GM23248 (cell line): ENCODE measurements at regions not wholly inside any gene's neighbourhood (a gene's known extent, or its start where the extent isn't known, plus 50 kb on each side); places are given as distances from the start of the nearest gene placed in this dataset.

Source experiments
- DNase-seq: peaks from one replicate; pipeline ENCODE4 v3.0.0-alpha.2; 2015
- H2AFZ ChIP-seq: fragments of 200-600 bp; sonication (generic); 2 replicates; pipeline ENCODE4 v1.6.1; 2016; ENCODE audit warnings: antibody characterized with exemption
- H3F3A ChIP-seq: fragments of 200-600 bp; sonication (generic); 2 replicates; pipeline ENCODE4 v1.6.1; 2016; ENCODE audit warnings: mild to moderate bottlenecking, antibody characterized with exemption, mixed run types; ENCODE audit not compliant: insufficient read depth
- H3K27ac ChIP-seq: fragments of 200-600 bp; sonication (generic); 2 replicates; pipeline ENCODE4 v1.5.1; 2016; ENCODE audit warnings: mild to moderate bottlenecking
- H3K27me3 ChIP-seq: fragments of 200-600 bp; sonication (generic); replicated peaks from 2 replicates; pipeline ENCODE4 v1.6.1; 2016; ENCODE audit warnings: mild to moderate bottlenecking; ENCODE audit not compliant: insufficient read depth
- H3K36me3 ChIP-seq: fragments of 200-600 bp; sonication (generic); 2 replicates; pipeline ENCODE4 v1.6.1; 2016; ENCODE audit warnings: low read depth, mild to moderate bottlenecking
- H3K4me1 ChIP-seq: fragments of 200-600 bp; sonication (generic); 2 replicates; pipeline ENCODE4 v1.6.1; 2016; ENCODE audit warnings: mild to moderate bottlenecking; ENCODE audit not compliant: insufficient read depth
- H3K4me2 ChIP-seq: fragments of 200-600 bp; sonication (generic); one replicate; pipeline ENCODE4 v1.6.1; 2016; ENCODE audit warnings: mild to moderate bottlenecking; ENCODE audit not compliant: unreplicated experiment
- H3K4me3 ChIP-seq: fragments of 200-600 bp; sonication (generic); 2 replicates; pipeline ENCODE4 v1.5.1; 2016; ENCODE audit warnings: mild to moderate bottlenecking
- H3K79me2 ChIP-seq: fragments of 200-600 bp; sonication (generic); 2 replicates; pipeline ENCODE4 v1.6.1; 2016; ENCODE audit warnings: mild to moderate bottlenecking; ENCODE audit not compliant: insufficient read depth
- H3K9ac ChIP-seq: fragments of 200-600 bp; sonication (generic); 2 replicates; pipeline ENCODE4 v1.6.1; 2016; ENCODE audit warnings: mild to moderate bottlenecking
- H3K9me2 ChIP-seq: fragments of 200-600 bp; sonication (generic); 2 replicates; pipeline ENCODE4 v1.6.1; 2016; ENCODE audit warnings: mixed run types, mild to moderate bottlenecking, moderate library complexity; ENCODE audit not compliant: insufficient read depth
- H3K9me3 ChIP-seq: fragments of 200-600 bp; sonication (generic); one replicate; pipeline ENCODE4 v1.6.1; 2017; ENCODE audit warnings: low read depth
- H4K20me1 ChIP-seq: fragments of 200-600 bp; sonication (generic); 2 replicates; pipeline ENCODE4 v1.6.0; 2016; ENCODE audit not compliant: insufficient read depth
- EZH2 ChIP-seq: fragments of 200-600 bp; sonication (generic); IDR thresholded peaks from 2 replicates; pipeline ENCODE4 v1.6.1; 2018; ENCODE audit warnings: antibody characterized with exemption, mild to moderate bottlenecking; ENCODE audit not compliant: insufficient read depth, poor library complexity, severe bottlenecking
- EZH2phosphoT487 ChIP-seq: fragments of 200-600 bp; sonication (generic); IDR thresholded peaks from 2 replicates; pipeline ENCODE4 v1.6.1; 2018; ENCODE audit warnings: antibody characterized with exemption, moderate library complexity, mild to moderate bottlenecking, low read depth; ENCODE audit not compliant: insufficient read depth
- WGBS, 2 experiments: methylation state at CpG; one replicate each; pipeline ENCODE4 v1.1.6; 2015 to 2017; ENCODE audit warnings: low lambda C conversion rate in 2 of 2, low coverage in 1 of 2; ENCODE audit errors: missing lambda C conversion rate in 2 of 2; 5-methylcytosine and 5-hydroxymethylcytosine counted together
- in situ Hi-C: fragments of 300-500 bp; cut with MboI; formaldehyde crosslinking; loops from 2 replicates; pipeline ENCODE4 v1.15.0; 2020

GRCh38 chr10:129094233-129094632, 372.8 kb upstream of the MGMT start:
- Histone ChIP-seq H4K20me1 (no peaks in the 10 kb centered on the region), H3K4me1 (peaks cover 13% of the 10 kb centered on the region; the same call in 1 of the 2 replicates), H3K36me3 (no peaks in the 10 kb centered on the region), H3K4me2 (no peak overlapping the region), H3K27me3 (no peaks in the 10 kb centered on the region), H3F3A (0 out of 2 replicates have a peak, but pooled peaks cover 4% of the 10 kb centered on the region), H3K27ac (no peak overlapping the region), H3K9me2 (no peaks in the 10 kb centered on the region), H3K79me2 (no peaks in the 10 kb centered on the region), H3K9ac (no peak overlapping the region), H2AFZ (no peak overlapping the region), H3K4me3 (no peak overlapping the region), H3K9me3 (no peaks in the 10 kb centered on the region)
- WGBS, 2 experiments, result 69 to 74% methylated on average over 6 of the region's 6 CpGs
- in situ Hi-C loops, result no loop called here
- no peak for DNase-seq
- no peak for TF ChIP-seq EZH2phosphoT487
- TF ChIP-seq EZH2, result no peak

GRCh38 chr10:129094861-129095260, 372.2 kb upstream of the MGMT start:
- Histone ChIP-seq H2AFZ (no peak overlapping the region), H3K27me3 (no peaks in the 10 kb centered on the region), H3K9ac (no peak overlapping the region), H3K9me2 (no peaks in the 10 kb centered on the region), H3K36me3 (no peaks in the 10 kb centered on the region), H3K4me1 (peaks cover 13% of the 10 kb centered on the region; the same call in 1 of the 2 replicates), H3K4me3 (no peak overlapping the region), H3K4me2 (no peak overlapping the region), H3F3A (0 out of 2 replicates have a peak, but pooled peaks cover 4% of the 10 kb centered on the region), H3K27ac (no peak overlapping the region), H3K9me3 (no peaks in the 10 kb centered on the region), H4K20me1 (no peaks in the 10 kb centered on the region), H3K79me2 (no peaks in the 10 kb centered on the region)
- DNase-seq, result no peak
- TF ChIP-seq EZH2, result no peak
- in situ Hi-C loops, result no loop called here
- 87 to 89% methylated on average over 2 of the region's 2 CpGs for WGBS, 2 experiments

GRCh38 chr10:129095680-129096064, 371.4 kb upstream of the MGMT start:
- H3K4me1 ChIP-seq, result peaks cover 13% of the 10 kb centered on the region; the same call in 1 of the 2 replicates

GRCh38 chr10:129096065-129096984, 370.7 kb upstream of the MGMT start:
- 5% methylated on average over 12 of the region's 12 CpGs for WGBS, 2 experiments
- H3K4me1 ChIP-seq, result peaks cover 13% of the 10 kb centered on the region; the same call in 1 of the 2 replicates
- no peaks in the 10 kb centered on the region for H3K27me3 ChIP-seq
- H3K27ac ChIP-seq, result peak overlapping the region; percentile 62
- no peak overlapping the region for H3K9ac ChIP-seq
- in situ Hi-C loops, result no loop called here
- H3K79me2 ChIP-seq, result no peaks in the 10 kb centered on the region
- 0 out of 2 replicates have a peak, but pooled peaks cover 4% of the 10 kb centered on the region for H3F3A ChIP-seq
- H2AFZ ChIP-seq, result no peak overlapping the region
- TF ChIP-seq EZH2, result no peak
- no peak for TF ChIP-seq EZH2phosphoT487
- no peak overlapping the region for H3K4me3 ChIP-seq
- H3K9me2 ChIP-seq, result no peaks in the 10 kb centered on the region
- peak overlapping the region; percentile 49 for H3K4me2 ChIP-seq
- DNase-seq, result peak; percentile 83
- no peaks in the 10 kb centered on the region for H4K20me1 ChIP-seq
- no peaks in the 10 kb centered on the region for H3K36me3 ChIP-seq
- H3K9me3 ChIP-seq, result no peaks in the 10 kb centered on the region

More at GRCh38 chr10:129095680-129096064, 371.4 kb upstream of the MGMT start:
- Histone ChIP-seq H3K36me3 (no peaks in the 10 kb centered on the region), H3K4me2 (no peak overlapping the region), H3K9me2 (no peaks in the 10 kb centered on the region), H3K27me3 (no peaks in the 10 kb centered on the region), H3K4me3 (no peak overlapping the region), H4K20me1 (no peaks in the 10 kb centered on the region), H3F3A (0 out of 2 replicates have a peak, but pooled peaks cover 4% of the 10 kb centered on the region), H3K79me2 (no peaks in the 10 kb centered on the region), H2AFZ (no peak overlapping the region), H3K27ac (peak overlapping the region; percentile 62; the same call in 1 of the 2 replicates), H3K9me3 (no peaks in the 10 kb centered on the region), H3K9ac (no peak overlapping the region)
- no peak for DNase-seq
- in situ Hi-C loops, result no loop called here
- no peak for TF ChIP-seq EZH2
- no peak for TF ChIP-seq EZH2phosphoT487
- WGBS, 2 experiments, result 70 to 72% methylated on average over 7 of the region's 7 CpGs
